ENCODE measurements at regions not wholly inside any gene's neighbourhood (a gene's known extent, or its start where the extent isn't known, plus 50 kb on each side); places are given as distances from the start of the nearest gene placed in this dataset.

GRCh38 chr7:48868916-48869315 is 55.4 kb upstream of the CDC14C start:
- no peaks in the 10 kb centered on the region for H3K36me3 ChIP-seq (ENCODE audit: insufficient read depth in 1 of 2, low read depth in 1 of 2)
- no peak for DNase-seq
- H3K27ac ChIP-seq: no peak overlapping the region
- WGBS, 3 donors: 70 to 76% (median 70%) methylated on average over 4 of the region's 4 CpGs
- no peaks in the 10 kb centered on the region for H3K9me3 ChIP-seq
- no peaks in the 10 kb centered on the region for H3K27me3 ChIP-seq (ENCODE audit: insufficient read depth in 3 of 3, low read length in 2 of 3)
- H3K4me3 ChIP-seq: no peak overlapping the region
- intact Hi-C loops (cut with DNase I): no loop called here
- TF ChIP-seq, protein P1, sequence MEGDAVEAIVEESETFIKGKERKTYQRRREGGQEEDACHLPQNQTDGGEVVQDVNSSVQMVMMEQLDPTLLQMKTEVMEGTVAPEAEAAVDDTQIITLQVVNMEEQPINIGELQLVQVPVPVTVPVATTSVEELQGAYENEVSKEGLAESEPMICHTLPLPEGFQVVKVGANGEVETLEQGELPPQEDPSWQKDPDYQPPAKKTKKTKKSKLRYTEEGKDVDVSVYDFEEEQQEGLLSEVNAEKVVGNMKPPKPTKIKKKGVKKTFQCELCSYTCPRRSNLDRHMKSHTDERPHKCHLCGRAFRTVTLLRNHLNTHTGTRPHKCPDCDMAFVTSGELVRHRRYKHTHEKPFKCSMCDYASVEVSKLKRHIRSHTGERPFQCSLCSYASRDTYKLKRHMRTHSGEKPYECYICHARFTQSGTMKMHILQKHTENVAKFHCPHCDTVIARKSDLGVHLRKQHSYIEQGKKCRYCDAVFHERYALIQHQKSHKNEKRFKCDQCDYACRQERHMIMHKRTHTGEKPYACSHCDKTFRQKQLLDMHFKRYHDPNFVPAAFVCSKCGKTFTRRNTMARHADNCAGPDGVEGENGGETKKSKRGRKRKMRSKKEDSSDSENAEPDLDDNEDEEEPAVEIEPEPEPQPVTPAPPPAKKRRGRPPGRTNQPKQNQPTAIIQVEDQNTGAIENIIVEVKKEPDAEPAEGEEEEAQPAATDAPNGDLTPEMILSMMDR (IDR thresholded peaks at IDR 0.05): no peak
- ATAC-seq: no peak
- H3K4me1 ChIP-seq: no peaks in the 10 kb centered on the region

DNA sequence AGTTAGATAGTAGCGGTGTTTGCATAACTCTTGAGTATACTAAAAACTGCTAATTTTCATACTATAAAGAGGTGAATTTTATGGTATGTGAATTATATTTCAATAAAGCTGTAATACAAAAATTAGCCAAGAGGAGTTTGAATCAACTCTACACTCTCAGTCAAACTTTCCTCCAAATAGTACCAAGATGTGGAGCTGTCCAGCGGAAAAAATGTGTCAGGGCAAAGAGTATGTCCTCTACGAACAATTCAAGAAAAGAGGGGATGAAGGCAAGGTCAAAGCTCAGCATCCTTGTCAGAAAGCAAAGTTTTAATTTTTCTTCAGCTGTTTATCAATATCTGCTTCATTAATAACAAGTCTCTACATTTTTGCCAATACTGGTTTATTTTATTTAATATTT is 51.8 kb upstream of the CDC14C start:
- intact Hi-C loops (cut with DNase I): no loop called here
- no peak for DNase-seq
- WGBS, 3 donors: 70 to 79% (median 78%) methylated on average over 3 of the region's 3 CpGs
- no peak overlapping the region for H3K4me3 ChIP-seq
- H3K4me1 ChIP-seq: no peaks in the 10 kb centered on the region
- no peaks in the 10 kb centered on the region for H3K36me3 ChIP-seq (ENCODE audit: insufficient read depth in 1 of 2, low read depth in 1 of 2)
- no peaks in the 10 kb centered on the region for H3K9me3 ChIP-seq
- no peak overlapping the region for H3K27ac ChIP-seq
- no peak for ATAC-seq
- no peaks in the 10 kb centered on the region for H3K27me3 ChIP-seq (ENCODE audit: insufficient read depth in 3 of 3, low read length in 2 of 3)
- TF ChIP-seq, protein P1 (IDR thresholded peaks at IDR 0.05): no peak

All from psoas muscle (tissue), 7 donors.